ENCODE measurements at regions not wholly inside any gene's neighbourhood (a gene's known extent, or its start where the extent isn't known, plus 50 kb on each side); places are given as distances from the start of the nearest gene placed in this dataset.

GRCh38 chr4:141905751-141906150 is 269.4 kb downstream of the IL15 start:
- no peaks in the 10 kb centered on the region for H3K4me1 ChIP-seq (ENCODE audit: low read length)
- no peak overlapping the region for H3K27ac ChIP-seq (ENCODE audit: low read length)
- H3K9ac ChIP-seq (ENCODE audit: low read length): no peak overlapping the region
- no peaks in the 10 kb centered on the region for H3K36me3 ChIP-seq (replicated peaks; ENCODE audit: insufficient read depth, low read length)
- no peak for DNase-seq
- no peaks in the 10 kb centered on the region for H3K9me2 ChIP-seq (replicated peaks; ENCODE audit: insufficient read depth, low read length)
- H3F3A ChIP-seq (ENCODE audit: insufficient read depth, low read length): no peaks in the 10 kb centered on the region
- no peaks in the 10 kb centered on the region for H3K79me2 ChIP-seq (ENCODE audit: low read length)
- H4K20me1 ChIP-seq (ENCODE audit: insufficient read depth, low read length): no peaks in the 10 kb centered on the region
- H2AFZ ChIP-seq (ENCODE audit: low read length): no peak overlapping the region
- TF ChIP-seq EZH2 (optimal IDR thresholded peaks at IDR 0.05; ENCODE audit: low read depth, low read length) (no peak), EZH2phosphoT487 (IDR thresholded peaks at IDR 0.05; ENCODE audit: low read length) (no peak), CTCF (IDR thresholded peaks at IDR 0.05; ENCODE audit: low read length) (no peak)
- H3K4me2 ChIP-seq (ENCODE audit: low read depth, low read length): no peak overlapping the region
- H3K4me3 ChIP-seq (ENCODE audit: low read length): no peak overlapping the region
- no peaks in the 10 kb centered on the region for H3K27me3 ChIP-seq (replicated peaks; ENCODE audit: insufficient read depth, low read length)
- no peaks in the 10 kb centered on the region for H3K9me3 ChIP-seq (replicated peaks; ENCODE audit: insufficient read depth, low read length)

GRCh38 chr4:141909541-141909940 is 273.2 kb downstream of the IL15 start:
- H3K36me3 ChIP-seq (replicated peaks; ENCODE audit: insufficient read depth, low read length): no peaks in the 10 kb centered on the region
- no peak for DNase-seq
- TF ChIP-seq EZH2phosphoT487 (IDR thresholded peaks at IDR 0.05; ENCODE audit: low read length) (no peak), EZH2 (optimal IDR thresholded peaks at IDR 0.05; ENCODE audit: low read depth, low read length) (no peak), CTCF (IDR thresholded peaks at IDR 0.05; ENCODE audit: low read length) (no peak)
- H3K4me2 ChIP-seq (ENCODE audit: low read depth, low read length): no peak overlapping the region
- H3K4me1 ChIP-seq (ENCODE audit: low read length): no peaks in the 10 kb centered on the region
- H3K9me3 ChIP-seq (replicated peaks; ENCODE audit: insufficient read depth, low read length): no peaks in the 10 kb centered on the region
- no peak overlapping the region for H2AFZ ChIP-seq (ENCODE audit: low read length)
- H4K20me1 ChIP-seq (ENCODE audit: insufficient read depth, low read length): no peaks in the 10 kb centered on the region
- H3K79me2 ChIP-seq (ENCODE audit: low read length): no peaks in the 10 kb centered on the region
- H3K27me3 ChIP-seq (replicated peaks; ENCODE audit: insufficient read depth, low read length): no peaks in the 10 kb centered on the region
- no peaks in the 10 kb centered on the region for H3K9me2 ChIP-seq (replicated peaks; ENCODE audit: insufficient read depth, low read length)
- H3K27ac ChIP-seq (ENCODE audit: low read length): no peak overlapping the region
- H3F3A ChIP-seq (ENCODE audit: insufficient read depth, low read length): no peaks in the 10 kb centered on the region
- H3K4me3 ChIP-seq (ENCODE audit: low read length): no peak overlapping the region
- no peak overlapping the region for H3K9ac ChIP-seq (ENCODE audit: low read length)

GRCh38 chr4:141912831-141913230 is 276.4 kb downstream of the IL15 start:
- H3K79me2 ChIP-seq (ENCODE audit: low read length): no peaks in the 10 kb centered on the region
- H3K4me1 ChIP-seq (ENCODE audit: low read length): no peaks in the 10 kb centered on the region
- H2AFZ ChIP-seq (ENCODE audit: low read length): no peak overlapping the region
- H3K4me3 ChIP-seq (ENCODE audit: low read length): no peak overlapping the region
- H3K9ac ChIP-seq (ENCODE audit: low read length): no peak overlapping the region
- no peaks in the 10 kb centered on the region for H4K20me1 ChIP-seq (ENCODE audit: insufficient read depth, low read length)
- no peak overlapping the region for H3K27ac ChIP-seq (ENCODE audit: low read length)
- no peaks in the 10 kb centered on the region for H3K36me3 ChIP-seq (replicated peaks; ENCODE audit: insufficient read depth, low read length)
- H3K9me2 ChIP-seq (replicated peaks; ENCODE audit: insufficient read depth, low read length): no peaks in the 10 kb centered on the region
- no peaks in the 10 kb centered on the region for H3F3A ChIP-seq (ENCODE audit: insufficient read depth, low read length)
- H3K9me3 ChIP-seq (replicated peaks; ENCODE audit: insufficient read depth, low read length): no peaks in the 10 kb centered on the region
- no peak overlapping the region for H3K4me2 ChIP-seq (ENCODE audit: low read depth, low read length)
- DNase-seq: no peak
- H3K27me3 ChIP-seq (replicated peaks; ENCODE audit: insufficient read depth, low read length): no peaks in the 10 kb centered on the region
- TF ChIP-seq EZH2phosphoT487 (IDR thresholded peaks at IDR 0.05; ENCODE audit: low read length): no peak
- TF ChIP-seq EZH2 (optimal IDR thresholded peaks at IDR 0.05; ENCODE audit: low read depth, low read length): no peak
- TF ChIP-seq CTCF (IDR thresholded peaks at IDR 0.05; ENCODE audit: low read length): no peak

Measured in MM.1S (cell line).